Left kidney (tissue), 1 donor: ENCODE measurements at regions not wholly inside any gene's neighbourhood (a gene's known extent, or its start where the extent isn't known, plus 50 kb on each side); places are given as distances from the start of the nearest gene placed in this dataset.

Experiments
- DNase-seq: peaks from one replicate; pipeline ENCODE4 v3.0.0-alpha.2; 2013

DNA sequence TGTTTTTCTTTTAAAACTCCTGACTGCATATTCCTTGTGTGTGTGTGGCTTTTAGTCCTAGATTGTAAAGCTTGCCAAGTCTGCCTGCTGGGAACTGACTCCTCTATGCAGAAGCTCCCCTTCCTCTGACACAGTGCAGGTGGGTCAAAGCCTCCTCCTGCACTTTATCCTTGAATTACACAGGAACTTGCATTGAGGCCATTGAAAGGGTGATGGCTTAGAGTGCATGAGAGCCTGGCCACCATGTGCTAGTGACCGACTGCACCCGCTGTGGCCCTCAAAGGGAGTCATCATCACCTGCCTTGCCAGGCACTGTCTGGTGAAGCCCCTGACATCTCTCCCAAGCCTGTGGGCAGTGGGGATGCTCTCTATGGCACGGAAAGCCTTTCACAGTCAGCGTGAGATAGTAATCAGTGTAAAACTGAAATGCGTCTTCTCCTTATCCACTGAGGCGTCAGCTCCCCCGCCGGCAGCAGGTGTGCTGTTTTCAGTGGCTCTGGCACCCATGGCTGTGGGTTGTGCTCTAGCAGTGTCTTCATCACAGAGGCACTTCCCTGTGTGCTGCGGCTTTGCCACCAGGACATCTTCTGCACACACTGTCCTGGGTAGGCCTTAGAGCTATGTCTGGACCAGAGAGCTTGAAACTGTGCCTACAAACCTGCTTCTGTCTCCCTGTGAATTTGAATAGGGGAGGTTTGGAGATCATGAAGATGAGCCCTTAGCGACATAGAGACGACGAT is 87.9 kb downstream of the THBS2 start:
- no peak for DNase-seq

- DNase-seq: no peak
These were observed 88.7 kb downstream of the THBS2 start for GRCh38 chr6:169164986-169165385.

DNA sequence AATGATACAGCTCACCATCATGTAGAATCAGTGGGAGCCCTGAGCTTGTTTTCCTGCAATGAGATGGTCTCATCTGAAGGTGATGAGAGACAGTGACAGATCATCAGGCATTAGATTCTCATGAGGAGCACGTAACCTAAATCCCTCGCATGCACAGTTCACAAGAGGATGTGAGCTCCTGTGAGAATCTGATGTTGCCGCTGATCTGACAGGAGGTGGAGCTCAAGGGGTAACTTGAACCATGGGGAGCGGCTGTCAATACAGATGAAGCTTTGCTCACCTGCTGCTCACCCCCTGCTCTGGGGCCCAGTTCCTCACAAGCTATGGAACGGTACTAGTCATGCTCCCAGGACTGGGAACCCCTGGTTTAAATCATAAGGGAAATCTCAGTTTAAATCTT is 89.2 kb downstream of the THBS2 start:
- no peak for DNase-seq

DNA sequence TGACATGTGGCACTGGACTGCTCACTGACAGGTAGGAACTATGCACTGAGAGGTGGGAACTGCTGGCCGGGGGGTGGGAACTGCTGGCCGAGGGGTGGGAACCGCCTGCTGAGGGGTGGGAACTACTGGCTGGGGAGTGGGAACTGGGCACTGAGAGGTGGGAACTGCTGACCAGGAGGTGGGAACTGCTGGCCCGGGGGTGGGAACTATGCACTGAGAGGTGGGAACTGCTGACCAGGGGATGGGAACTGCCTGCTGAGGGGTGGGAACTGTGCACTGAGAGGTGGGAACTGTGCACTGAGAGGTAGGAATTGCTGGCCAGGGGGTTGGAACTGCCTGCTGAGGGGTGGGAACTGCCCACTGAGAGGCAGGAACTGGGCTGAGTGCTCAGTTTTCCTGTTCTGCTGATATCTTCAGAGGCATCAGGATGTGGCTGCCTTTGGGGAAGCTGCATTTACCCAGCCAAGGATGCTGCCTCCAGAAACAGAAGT is 90.2 kb downstream of the THBS2 start:
- DNase-seq: no peak

GRCh38 chr6:169162752-169163407 is 90.8 kb downstream of the THBS2 start:
- DNase-seq: no peak

GRCh38 chr6:169162249-169162648 is 91.4 kb downstream of the THBS2 start:
- DNase-seq: no peak

DNA sequence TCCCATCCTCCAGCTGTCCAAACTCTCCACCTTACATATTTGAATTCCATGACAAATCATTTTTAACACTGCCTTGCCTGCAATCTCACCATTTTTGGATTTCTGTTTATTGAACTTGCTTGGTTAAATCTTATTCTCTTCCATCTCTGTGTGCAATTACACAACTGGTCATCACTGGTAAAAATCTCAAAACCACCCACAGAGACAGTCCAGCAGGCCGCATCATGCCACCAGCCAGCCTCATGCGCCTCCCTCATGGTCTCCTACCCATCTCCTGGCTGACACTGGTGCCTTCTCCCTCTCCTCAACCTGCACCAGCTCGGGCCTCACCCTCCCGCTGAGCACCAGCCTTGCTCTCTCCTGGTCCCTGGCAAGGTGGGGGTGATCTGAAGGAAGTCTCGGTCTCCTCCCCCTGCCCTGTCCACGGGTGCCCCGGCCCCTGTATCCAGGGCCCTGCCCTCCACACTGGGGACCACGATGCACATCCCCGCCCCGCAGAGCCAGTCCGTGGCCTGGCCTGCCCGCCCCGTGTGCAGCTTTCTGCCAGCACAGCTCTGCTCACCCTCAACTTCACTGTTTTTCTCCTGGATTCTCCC is 92.0 kb downstream of the THBS2 start:
- DNase-seq: no peak

DNA sequence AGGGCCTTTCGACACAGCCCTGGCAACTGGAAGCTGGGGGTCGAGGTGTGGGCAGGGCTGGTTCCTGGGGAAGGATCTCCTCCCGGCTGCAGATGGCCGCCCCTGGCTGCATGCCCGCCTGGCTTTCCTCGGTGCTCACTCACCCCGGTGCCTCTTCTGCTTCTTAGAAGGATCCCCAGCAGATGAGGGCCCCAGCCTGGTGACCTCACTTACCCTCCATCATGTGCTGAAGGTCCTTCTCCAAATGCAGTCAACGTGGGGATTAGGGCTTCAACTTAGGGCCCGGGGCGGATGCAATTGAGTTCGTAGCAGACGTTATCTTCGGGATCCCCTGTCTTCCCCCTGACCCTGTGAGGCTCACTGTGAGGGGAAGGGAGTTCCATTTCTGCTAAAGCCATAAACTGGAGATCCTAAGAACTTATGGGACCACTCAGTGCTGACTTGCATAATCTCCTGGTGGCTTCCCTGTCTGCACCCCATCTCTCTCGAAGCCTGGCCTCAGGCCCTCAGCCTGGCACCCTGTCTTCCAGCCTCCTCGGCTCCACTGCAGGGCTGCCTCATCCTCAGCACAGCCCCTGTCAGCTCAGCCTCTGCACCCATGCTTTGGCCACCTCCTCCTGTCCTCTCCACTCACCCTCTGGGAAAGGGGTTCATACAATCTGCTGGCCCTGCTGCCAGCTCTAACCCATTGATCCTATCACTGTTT is 92.6 kb downstream of the THBS2 start:
- DNase-seq: no peak

GRCh38 chr6:169160091-169160854 is 93.4 kb downstream of the THBS2 start:
- no peak for DNase-seq

- DNase-seq: no peak
These were observed 94.3 kb downstream of the THBS2 start for GRCh38 chr6:169159331-169159730.

GRCh38 chr6:169158691-169159090 is 95.0 kb downstream of the THBS2 start:
- DNase-seq: no peak

DNA sequence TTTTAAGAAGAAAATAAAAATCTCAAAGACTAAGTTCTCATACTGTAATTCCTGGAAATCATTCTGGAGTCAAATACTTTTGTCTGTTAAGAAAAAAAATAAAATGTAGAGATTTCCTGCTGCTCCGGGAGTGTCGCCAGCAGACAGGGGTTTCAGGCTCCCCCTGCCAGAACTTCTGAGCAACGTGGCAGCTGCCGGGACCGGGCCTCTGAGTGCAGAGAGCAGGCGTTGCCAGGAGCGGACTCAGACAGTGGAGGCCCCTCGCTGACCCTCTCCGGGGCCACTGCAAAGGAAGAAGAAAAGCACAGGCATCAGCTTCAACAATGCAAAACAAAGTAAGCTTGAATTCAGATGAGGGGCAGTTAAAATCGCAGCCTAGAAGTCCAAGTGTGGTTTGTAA is 95.5 kb downstream of the THBS2 start:
- peak; percentile 75 for DNase-seq

DNA sequence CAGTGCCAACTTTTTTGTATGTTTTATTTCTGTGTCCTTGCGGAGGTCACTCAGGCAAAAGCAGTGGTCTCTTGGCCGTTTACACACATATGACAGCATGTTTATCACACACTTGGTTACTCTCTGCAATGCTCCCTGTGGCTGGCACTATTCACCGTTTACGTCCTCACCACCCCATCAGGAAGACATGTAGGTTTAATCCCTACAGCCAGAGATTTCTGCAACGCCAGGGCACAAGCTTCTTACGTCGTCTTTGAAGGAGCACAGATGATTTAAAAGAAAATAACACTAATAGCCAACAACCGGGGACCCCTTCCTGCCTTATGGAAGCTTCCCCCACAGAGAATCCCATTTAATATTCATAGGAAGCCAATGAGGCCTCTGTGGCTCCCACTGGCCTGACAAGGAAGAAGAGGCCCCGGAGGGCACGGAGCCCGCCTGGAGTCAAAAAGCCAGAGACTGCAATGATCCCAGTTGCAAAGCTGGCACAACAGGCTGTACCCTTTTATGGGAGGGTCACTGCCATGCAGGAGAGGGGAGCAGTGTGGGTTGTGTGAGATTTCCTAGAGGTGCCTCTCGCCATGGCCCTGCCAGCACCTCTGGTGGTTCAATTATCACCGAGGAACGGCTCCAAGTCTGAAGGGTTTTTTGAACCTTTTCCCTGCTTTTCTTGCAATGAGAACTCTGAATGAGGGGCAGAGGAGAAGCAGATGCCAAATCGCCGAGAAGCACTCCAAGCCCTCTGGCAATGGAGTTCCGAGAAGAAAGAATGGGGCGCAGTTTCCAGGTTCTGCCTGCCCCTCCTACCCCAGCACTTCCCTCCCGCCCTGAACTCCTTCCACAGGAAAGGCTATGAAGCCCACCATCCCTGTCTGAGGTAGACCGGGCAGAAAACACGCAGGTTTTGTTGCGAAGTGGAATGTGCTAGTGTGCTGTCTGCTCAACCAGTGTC is 96.2 kb downstream of the THBS2 start:
- DNase-seq: no peak

DNA sequence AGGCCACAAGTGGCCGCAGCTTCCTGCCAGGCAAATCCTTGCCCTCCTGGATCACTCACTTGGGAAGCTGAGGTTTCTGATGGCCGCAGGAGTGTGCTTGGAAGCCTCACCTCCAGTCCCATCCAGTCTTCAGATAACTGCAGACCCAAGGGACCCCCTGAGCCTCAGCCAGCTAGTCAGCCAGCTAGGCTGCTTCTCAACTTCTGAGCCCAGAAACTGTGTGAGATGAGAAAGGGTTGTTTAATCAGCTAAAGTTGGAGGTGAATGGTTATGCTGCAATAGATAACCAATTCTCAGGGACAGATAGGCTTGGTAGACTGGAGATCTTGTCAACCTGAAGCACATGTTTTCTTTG is 96.9 kb downstream of the THBS2 start:
- DNase-seq: no peak

DNA sequence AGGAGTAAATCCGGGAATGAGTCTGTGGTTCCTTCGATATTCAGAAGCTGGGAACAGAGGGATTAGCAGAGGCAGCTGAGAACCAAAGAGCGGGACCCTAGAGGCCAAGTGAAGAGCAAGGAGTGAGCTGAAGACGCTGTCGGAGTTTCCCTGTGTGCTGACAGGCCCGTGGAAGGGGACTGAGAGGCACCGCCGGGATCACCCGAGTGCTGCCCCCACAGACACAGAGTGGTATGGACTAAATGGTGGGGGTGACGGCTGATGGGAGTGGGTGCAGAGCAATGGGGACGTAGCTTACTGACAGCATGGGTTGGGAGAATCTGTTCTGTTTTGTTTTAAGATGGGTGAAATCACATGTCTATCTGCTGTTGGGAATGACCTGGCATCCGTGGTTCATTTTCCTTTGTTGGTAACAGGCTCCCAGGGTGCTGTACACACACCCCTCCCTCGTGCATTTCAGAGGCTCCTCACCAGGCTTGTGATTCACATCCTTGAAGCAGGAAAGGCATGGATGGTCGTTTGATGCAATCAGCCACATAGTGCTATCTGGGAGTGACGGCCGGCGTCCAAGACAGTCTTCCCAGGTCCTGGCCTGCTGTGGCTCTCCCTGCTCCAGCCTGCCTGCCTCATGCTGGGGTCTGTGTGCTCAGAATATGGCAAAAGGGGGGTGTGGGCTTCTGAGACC is 97.4 kb downstream of the THBS2 start:
- DNase-seq: no peak

- DNase-seq: no peak
These were observed 98.2 kb downstream of the THBS2 start for GRCh38 chr6:169155481-169155880.

DNA sequence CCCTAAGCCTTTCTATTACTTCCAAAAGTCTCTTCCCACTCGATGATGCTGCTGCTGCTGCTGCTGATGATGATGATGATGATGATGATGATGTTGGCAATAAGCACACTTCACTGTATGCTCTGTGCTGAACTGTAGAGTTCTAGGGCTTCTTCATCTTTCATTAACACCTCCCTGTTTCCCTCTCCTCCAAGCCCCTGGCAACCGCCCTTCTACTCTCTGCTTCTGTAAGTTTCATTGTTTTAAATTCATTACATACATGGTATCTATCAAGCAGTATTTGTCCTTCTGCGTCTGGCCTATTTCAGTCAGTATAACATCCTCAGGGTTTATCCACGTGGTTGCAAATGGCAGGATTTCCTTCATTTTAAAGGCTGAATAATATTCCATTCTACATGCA is 100.2 kb downstream of the THBS2 start:
- no peak for DNase-seq

DNA sequence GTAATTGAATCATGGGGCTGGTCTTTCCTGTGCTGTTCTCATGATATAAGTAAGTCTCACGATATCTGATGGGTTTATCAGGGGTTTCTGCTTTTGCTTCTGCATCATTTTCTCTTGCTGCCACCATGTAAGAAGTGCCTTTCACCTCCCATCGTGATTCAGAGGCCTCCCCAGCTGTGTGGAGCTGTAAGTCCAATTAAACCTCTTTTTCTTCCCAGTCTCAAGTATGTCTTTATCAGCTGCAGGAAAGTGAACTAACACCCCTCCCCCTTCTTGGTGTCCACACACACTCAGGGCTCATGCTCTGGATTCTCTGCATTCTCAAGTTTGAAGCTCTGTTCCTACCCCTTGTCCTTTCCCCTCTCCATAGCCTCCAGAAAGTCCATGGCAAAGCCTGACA is 107.1 kb downstream of the THBS2 start:
- DNase-seq: no peak

GRCh38 chr6:169145991-169146501 is 107.6 kb downstream of the THBS2 start:
- no peak for DNase-seq

DNA sequence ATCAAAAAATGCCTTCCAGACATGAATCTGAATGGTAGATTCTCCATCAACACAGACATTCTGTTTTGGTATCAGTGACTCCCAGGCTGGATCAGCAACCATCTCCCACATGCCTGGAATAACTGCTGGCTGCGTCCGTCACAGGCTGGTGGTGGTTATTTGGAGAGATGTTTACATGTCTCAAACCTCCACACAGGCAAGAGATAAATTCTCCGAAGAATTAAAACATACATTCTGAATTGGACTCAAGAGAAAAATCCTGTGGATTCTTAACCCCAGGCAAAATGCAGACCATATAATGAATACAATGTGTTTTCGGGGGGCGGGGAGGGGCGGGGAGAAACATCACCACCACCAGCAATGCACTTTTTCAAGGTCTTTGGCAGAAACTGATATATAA is 108.2 kb downstream of the THBS2 start:
- no peak for DNase-seq
